GM12878 (cell line): ENCODE measurements at regions not wholly inside any gene's neighbourhood (a gene's known extent, or its start where the extent isn't known, plus 50 kb on each side); places are given as distances from the start of the nearest gene placed in this dataset. TPM values are rescaled to one million over a fixed set of nuclear protein-coding genes. Genes with fewer than 3 reads are reported as not detected.

ENCODE experiments used
- ATAC-seq: fragments of 200-7000 bp; cut with Tn5 transposase; 3 replicates; pipeline ENCODE4 v1.9.1; 2020; ENCODE audit warnings: mild to moderate bottlenecking, moderate library complexity
- BruUV-seq: library from RNA; stranded (reverse); fragments of 400-500 nt; replicated peaks from 2 replicates; lab custom pipeline; 2021; lab: Mats Ljungman, UMichigan
- CTCF ChIA-PET: fragments of 300-600 bp; sonication (Branson Sonifier 250); formaldehyde crosslinking; extraction: SDS; loops from one replicate; lab custom pipeline; 2021; ENCODE audit warnings: inconsistent platforms; lab: Yijun Ruan, JAX
- POLR2A ChIA-PET: fragments of 350-600 bp; formaldehyde crosslinking; extraction: SDS; loops from one replicate; lab custom pipeline; 2021; ENCODE audit warnings: inconsistent platforms; lab: Charles Lee
- RAD21 ChIA-PET: fragments of 300-600 bp; sonication (Branson Sonifier 250); formaldehyde crosslinking; loops from one replicate; lab custom pipeline; 2023; ENCODE audit warnings: antibody characterized with exemption; ENCODE audit not compliant: unreplicated experiment; lab: Charles Lee
- SMC1A ChIA-PET: fragments of 300-600 bp; sonication (Branson Sonifier 250); formaldehyde crosslinking; loops from one replicate; lab custom pipeline; 2023; ENCODE audit not compliant: unreplicated experiment, uncharacterized antibody; lab: Charles Lee
- DNase-seq: peaks from one replicate; pipeline ENCODE4 v3.0.0-alpha.2; 2011; ENCODE audit warnings: low read depth, low spot score
- FAIRE-seq: peaks from 3 replicates; lab custom pipeline; 2011; peaks lifted over from hg19 to GRCh38; lab: Jason Lieb, UNC
- H2AFZ ChIP-seq: 2 replicates; pipeline ENCODE4 v1.6.0; 2011; ENCODE audit warnings: low read depth, low read length, control low read depth; ENCODE audit not compliant: control insufficient read depth
- H3K27ac ChIP-seq: 2 replicates; pipeline ENCODE4 v1.5.1; 2011; ENCODE audit warnings: control low read depth; ENCODE audit not compliant: control insufficient read depth, insufficient read depth
- H3K27me3 ChIP-seq, 2 experiments: replicated peaks in 1 of 2; 2 replicates each; pipeline versions ENCODE4 v1.6.0 to v1.6.1; 2011; ENCODE audit warnings: low read length in 1 of 2; ENCODE audit not compliant: control insufficient read depth in 2 of 2, insufficient read depth in 2 of 2
- H3K36me3 ChIP-seq, 2 experiments: 2 replicates each; pipeline ENCODE4 v1.5.1; 2011; ENCODE audit warnings: low read length in 1 of 2; ENCODE audit not compliant: control insufficient read depth in 2 of 2, insufficient read depth in 2 of 2
- H3K4me1 ChIP-seq: 2 replicates; pipeline ENCODE4 v1.6.1; 2011; ENCODE audit warnings: mild to moderate bottlenecking, low read length, moderate library complexity, mixed read lengths; ENCODE audit not compliant: control insufficient read depth, insufficient read depth
- H3K4me2 ChIP-seq: 2 replicates; pipeline ENCODE4 v1.6.0; 2011; ENCODE audit warnings: control low read depth; ENCODE audit not compliant: control insufficient read depth, insufficient read depth
- H3K4me3 ChIP-seq: fragments of 200-600 bp; sonication (generic); 2 replicates; pipeline ENCODE4 v1.5.1; 2016
- H3K79me2 ChIP-seq: 2 replicates; pipeline ENCODE4 v1.6.0; 2011; ENCODE audit warnings: low read length; ENCODE audit not compliant: control insufficient read depth, insufficient read depth
- H3K9ac ChIP-seq: 2 replicates; pipeline ENCODE4 v1.8.0; 2011; ENCODE audit warnings: low read length, control low read depth, mixed read lengths; ENCODE audit not compliant: control insufficient read depth, insufficient read depth
- H3K9me3 ChIP-seq: replicated peaks from 3 replicates; pipeline ENCODE4 v1.5.1; 2011; ENCODE audit warnings: mild to moderate bottlenecking, low read length; ENCODE audit not compliant: control insufficient read depth, insufficient read depth
- H4K20me1 ChIP-seq: 2 replicates; pipeline ENCODE4 v1.6.0; 2011; ENCODE audit not compliant: control insufficient read depth, insufficient read depth
- CHD2 ChIP-seq: IDR thresholded peaks from 2 replicates; pipeline ENCODE4 v1.6.1; 2011; ENCODE audit warnings: low read depth, low read length, improper control_type of control experiment, borderline replicate concordance
- FOXK2 ChIP-seq: fragments of 450-650 bp; IDR thresholded peaks from 2 replicates; pipeline ENCODE4 v1.6.1; 2017; ENCODE audit warnings: mild to moderate bottlenecking, moderate library complexity
- MEF2B ChIP-seq: fragments of 450-650 bp; IDR thresholded peaks from 2 replicates; pipeline ENCODE4 v1.6.1; 2018; ENCODE audit warnings: mild to moderate bottlenecking, moderate library complexity; ENCODE audit not compliant: partially characterized antibody, poor library complexity, severe bottlenecking
- POLR2AphosphoS2 ChIP-seq: IDR thresholded peaks from 2 replicates; pipeline ENCODE4 v1.6.1; 2011; ENCODE audit warnings: low read depth, mild to moderate bottlenecking, low read length, improper control_type of control experiment, moderate library complexity
- SUPT20H ChIP-seq: IDR thresholded peaks from 2 replicates; pipeline ENCODE4 v1.6.1; 2011; ENCODE audit warnings: low read depth, mild to moderate bottlenecking, low read length, moderate library complexity, borderline replicate concordance; ENCODE audit not compliant: control insufficient read depth
- USF2 ChIP-seq: IDR thresholded peaks from 2 replicates; pipeline ENCODE4 v1.6.1; 2011; ENCODE audit warnings: low read depth, low read length, improper control_type of control experiment, borderline replicate concordance
- YY1 ChIP-seq: IDR thresholded peaks from 2 replicates; pipeline ENCODE4 v1.6.1; 2011; ENCODE audit warnings: low read depth, mild to moderate bottlenecking, low read length
- WGBS: methylation state at CpG from one replicate; pipeline ENCODE4 v1.1.6; 2016; ENCODE audit warnings: low lambda C conversion rate; ENCODE audit not compliant: insufficient replicate concordance, insufficient coverage; ENCODE audit errors: missing lambda C conversion rate; 5-methylcytosine and 5-hydroxymethylcytosine counted together
- in situ Hi-C: fragments of 300-500 bp; cut with MboI; formaldehyde crosslinking; loops from 9 replicates; pipeline ENCODE4 v1.14.3; 2018; ENCODE audit warnings: mixed read lengths
- intact Hi-C: fragments of 100-400 bp; cut with micrococcal nuclease; formaldehyde crosslinking; loops from one replicate; pipeline ENCODE4 v1.14.2; 2022; ENCODE audit not compliant: unreplicated experiment
- microRNA-seq: library from miRNA; unstranded; fragments of <30 nt; microRNA quantifications from one replicate; pipeline ENCODE4, GENCODE V29; 2018
- small RNA-seq: library from RNA; depleted of rRNA; stranded (forward); fragments of <200 nt; gene quantifications from one replicate; pipeline ENCODE3, GENCODE V24; 2014

GRCh38 chr10:1802413-1802812 is 65.1 kb upstream of the ADARB2 start:
- ATAC-seq: no peak
- Histone ChIP-seq H3K9me3 (no peaks in the 10 kb centered on the region), H3K79me2 (no peaks in the 10 kb centered on the region), H2AFZ (no peak overlapping the region), H3K36me3 (no peaks in the 10 kb centered on the region), H3K4me2 (no peak overlapping the region), H4K20me1 (no peaks in the 10 kb centered on the region), H3K4me1 (no peaks in the 10 kb centered on the region), H3K27me3 (no peaks in the 10 kb centered on the region), H3K27ac (no peak overlapping the region), H3K9ac (no peak overlapping the region), H3K4me3 (no peak overlapping the region)
- no peak for FAIRE-seq
- RAD21 ChIA-PET: no interaction called here
- no TSS peak for BruUV-seq
- in situ Hi-C loops (no loop called here), intact Hi-C loops (no loop called here)
- WGBS: 48% methylated on average over 2 of the region's 2 CpGs
- TF ChIP-seq USF2: no peak
- no peak for TF ChIP-seq SUPT20H
- SMC1A ChIA-PET: no interaction called here
- CTCF ChIA-PET: interaction anchor here (0.7 kb wide), 1 partner anchor 831 kb away, joined by 5 read pairs; no protein-coding TSS in a partner anchor
- no peak for DNase-seq
- POLR2A ChIA-PET: no interaction called here

GRCh38 chr10:1788401-1788800 is 51.1 kb upstream of the ADARB2 start:
- FAIRE-seq: no peak
- Histone ChIP-seq H3K4me2 (no peak overlapping the region), H3K9ac (no peak overlapping the region), H3K27ac (no peak overlapping the region), H2AFZ (no peak overlapping the region), H3K36me3 (no peaks in the 10 kb centered on the region), H3K79me2 (no peaks in the 10 kb centered on the region), H3K9me3 (no peaks in the 10 kb centered on the region), H3K27me3 (no peaks in the 10 kb centered on the region), H3K4me3 (no peak overlapping the region), H4K20me1 (no peaks in the 10 kb centered on the region), H3K4me1 (no peaks in the 10 kb centered on the region)
- intact Hi-C loops (no loop called here), in situ Hi-C loops (no loop called here)
- no TSS peak for BruUV-seq
- WGBS: 30% methylated on average over 9 of the region's 9 CpGs
- no peak for ATAC-seq
- SMC1A ChIA-PET: no interaction called here
- CTCF ChIA-PET: no interaction called here
- no peak for TF ChIP-seq MEF2B
- no peak for TF ChIP-seq POLR2AphosphoS2
- no peak for TF ChIP-seq FOXK2
- TF ChIP-seq CHD2: no peak
- no peak for TF ChIP-seq YY1
- DNase-seq: no peak
- POLR2A ChIA-PET: no interaction called here
- RAD21 ChIA-PET: no interaction called here

Small RNAs in the stretch of these regions (microRNA-seq; reads per million reads assigned to microRNA genes)
- not detected for gene MIR6072

Small RNAs in the stretch of these regions (small RNA-seq; reads per million reads assigned to genes)
- not detected for gene MIR6072
- gene RNU6-576P: not detected
- gene RNU6-889P: not detected
